GM12873 (cell line): ENCODE measurements at regions not wholly inside any gene's neighbourhood (a gene's known extent, or its start where the extent isn't known, plus 50 kb on each side); places are given as distances from the start of the nearest gene placed in this dataset.
A peak's percentile ranks its signal among the peaks of the same experiment; 100 is the strongest.

Experiments
- CTCF ChIP-seq: IDR thresholded peaks from 2 replicates; pipeline ENCODE4 v1.5.1; 2012; ENCODE audit warnings: low read depth, mild to moderate bottlenecking, moderate library complexity, low read length, control low read depth; ENCODE audit not compliant: insufficient read depth; ENCODE audit errors: missing control alignments

- TF ChIP-seq CTCF, result no peak
Observed at GRCh38 chr12:105423237-105423636, 92.7 kb downstream of the C12orf75 start.

GRCh38 chr12:105423921-105424320 is 93.4 kb downstream of the C12orf75 start:
- TF ChIP-seq CTCF, result no peak

GRCh38 chr12:105425254-105426174 is 95.0 kb downstream of the C12orf75 start:
- no peak for TF ChIP-seq CTCF

GRCh38 chr12:105426766-105427165 is 96.3 kb downstream of the C12orf75 start:
- TF ChIP-seq CTCF, result no peak

- TF ChIP-seq CTCF, result peak; percentile 41
Observed at GRCh38 chr12:105427883-105428282, 97.4 kb downstream of the C12orf75 start.

GRCh38 chr12:105428793-105429395 is 98.4 kb downstream of the C12orf75 start:
- no peak for TF ChIP-seq CTCF

GRCh38 chr12:105429511-105429910 is 99.0 kb downstream of the C12orf75 start:
- no peak for TF ChIP-seq CTCF
